Transverse colon (tissue), 3 donors: ENCODE measurements at regions not wholly inside any gene's neighbourhood (a gene's known extent, or its start where the extent isn't known, plus 50 kb on each side); places are given as distances from the start of the nearest gene placed in this dataset.

Source experiments
- POLR2A ChIP-seq: fragments of 450-650 bp; IDR thresholded peaks from one replicate; pipeline ENCODE4 v1.6.1; 2016; ENCODE audit warnings: antibody characterized with exemption, mild to moderate bottlenecking, moderate library complexity
- TF ChIP-seq, protein P1 (sequence below), 5 experiments: fragments of 200-600 bp in 3 of 5; fragments of 450-650 bp in 2 of 5; sonication (generic) in 3 of 5; IDR thresholded peaks; 1 replicate in 2 of 5; 2 replicates in 3 of 5; pipeline ENCODE4 v1.5.1; 2016 to 2017; ENCODE audit warnings: antibody characterized with exemption in 5 of 5, inconsistent platforms in 3 of 5, mild to moderate bottlenecking in 2 of 5, moderate library complexity in 1 of 5

DNA sequence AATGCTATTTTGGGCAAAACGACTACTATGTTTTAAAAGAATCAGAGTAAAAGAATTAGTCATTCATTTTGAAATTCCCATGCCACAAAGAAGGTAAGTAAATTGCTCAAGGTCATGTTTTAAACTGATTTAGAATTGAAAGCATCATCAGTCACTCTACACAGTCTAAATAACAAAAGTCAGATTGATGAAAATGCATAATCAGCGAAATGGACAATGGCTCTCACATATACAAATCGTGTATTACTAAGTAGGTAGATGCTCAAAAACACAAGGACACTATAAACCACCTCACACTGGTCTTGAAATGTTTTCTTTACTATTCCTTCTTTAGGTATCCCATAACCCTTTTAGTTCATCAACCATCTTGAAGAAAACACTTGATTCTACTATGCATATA, 135.4 kb downstream of the OPN5 start:
- TF ChIP-seq, protein P1, sequence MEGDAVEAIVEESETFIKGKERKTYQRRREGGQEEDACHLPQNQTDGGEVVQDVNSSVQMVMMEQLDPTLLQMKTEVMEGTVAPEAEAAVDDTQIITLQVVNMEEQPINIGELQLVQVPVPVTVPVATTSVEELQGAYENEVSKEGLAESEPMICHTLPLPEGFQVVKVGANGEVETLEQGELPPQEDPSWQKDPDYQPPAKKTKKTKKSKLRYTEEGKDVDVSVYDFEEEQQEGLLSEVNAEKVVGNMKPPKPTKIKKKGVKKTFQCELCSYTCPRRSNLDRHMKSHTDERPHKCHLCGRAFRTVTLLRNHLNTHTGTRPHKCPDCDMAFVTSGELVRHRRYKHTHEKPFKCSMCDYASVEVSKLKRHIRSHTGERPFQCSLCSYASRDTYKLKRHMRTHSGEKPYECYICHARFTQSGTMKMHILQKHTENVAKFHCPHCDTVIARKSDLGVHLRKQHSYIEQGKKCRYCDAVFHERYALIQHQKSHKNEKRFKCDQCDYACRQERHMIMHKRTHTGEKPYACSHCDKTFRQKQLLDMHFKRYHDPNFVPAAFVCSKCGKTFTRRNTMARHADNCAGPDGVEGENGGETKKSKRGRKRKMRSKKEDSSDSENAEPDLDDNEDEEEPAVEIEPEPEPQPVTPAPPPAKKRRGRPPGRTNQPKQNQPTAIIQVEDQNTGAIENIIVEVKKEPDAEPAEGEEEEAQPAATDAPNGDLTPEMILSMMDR (IDR thresholded peaks at IDR 0.05): no peak
- no peak for TF ChIP-seq POLR2A
